Activated naive CD4-positive, alpha-beta T cell treated with anti-CD3 and anti-CD28 coated beads for 36 hours (primary cell): ENCODE measurements at regions not wholly inside any gene's neighbourhood (a gene's known extent, or its start where the extent isn't known, plus 50 kb on each side); places are given as distances from the start of the nearest gene placed in this dataset.

Source experiments
- CTCF ChIA-PET: fragments of 350-600 bp; sonication (Branson Sonifier 250); formaldehyde crosslinking; loops from one replicate; lab custom pipeline; 2021; ENCODE audit warnings: antibody characterized with exemption; lab: Charles Lee
- DNase-seq: peaks from one replicate; pipeline ENCODE4 v3.0.0-alpha.2; 2020
- H3K27ac Mint-ChIP-seq: one replicate; pipeline ENCODE4 v1.8.0; 2021; ENCODE audit warnings: mild to moderate bottlenecking, mixed read lengths
- H3K27me3 Mint-ChIP-seq: one replicate; pipeline ENCODE4 v1.8.0; 2021; ENCODE audit warnings: low read depth, mixed read lengths
- H3K36me3 Mint-ChIP-seq: one replicate; pipeline ENCODE4 v1.8.0; 2021; ENCODE audit warnings: low read depth, mixed read lengths
- H3K4me1 Mint-ChIP-seq: one replicate; pipeline ENCODE4 v1.8.0; 2021; ENCODE audit warnings: low read depth, mixed read lengths
- H3K4me3 Mint-ChIP-seq: one replicate; pipeline ENCODE4 v1.8.0; 2021; ENCODE audit warnings: mild to moderate bottlenecking, moderate library complexity, mixed read lengths
- H3K9me3 Mint-ChIP-seq: one replicate; pipeline ENCODE4 v1.8.0; 2021; ENCODE audit warnings: mixed read lengths
- intact Hi-C: fragments of 100-400 bp; cut with micrococcal nuclease; formaldehyde crosslinking; loops from one replicate; pipeline ENCODE4 v1.15.1; 2023

- CTCF ChIA-PET = interaction anchor here (0.9 to 2.9 kb wide), 12 partner anchors 9 to 1308 kb away, joined by 3 to 21 read pairs (median 10); no protein-coding TSS in a partner anchor
- no peak overlapping the region for H3K27ac Mint-ChIP-seq
- no peaks in the 10 kb centered on the region for H3K4me1 Mint-ChIP-seq
- H3K36me3 Mint-ChIP-seq = no peaks in the 10 kb centered on the region
- no peak overlapping the region for H3K4me3 Mint-ChIP-seq
- DNase-seq = no peak
- intact Hi-C loops = loop anchor here (1.0 kb wide), 4 partner anchors 21 to 1309 kb away; no protein-coding TSS in a partner anchor
- no peaks in the 10 kb centered on the region for H3K9me3 Mint-ChIP-seq
- no peaks in the 10 kb centered on the region for H3K27me3 Mint-ChIP-seq
Observed at GRCh38 chr6:148166339-148166968, 176.2 kb upstream of the SASH1 start.

GRCh38 chr6:148169706-148170105 is 172.9 kb upstream of the SASH1 start:
- no peak overlapping the region for H3K27ac Mint-ChIP-seq
- no peaks in the 10 kb centered on the region for H3K4me1 Mint-ChIP-seq
- H3K27me3 Mint-ChIP-seq = no peaks in the 10 kb centered on the region
- no peaks in the 10 kb centered on the region for H3K36me3 Mint-ChIP-seq
- no peak for DNase-seq
- intact Hi-C loops = no loop called here
- no peak overlapping the region for H3K4me3 Mint-ChIP-seq
- CTCF ChIA-PET = interaction anchor here (0.6 to 2.1 kb wide), 3 partner anchors 8 to 270 kb away, joined by 3 to 7 read pairs (median 6); no protein-coding TSS in a partner anchor
- no peaks in the 10 kb centered on the region for H3K9me3 Mint-ChIP-seq

DNA sequence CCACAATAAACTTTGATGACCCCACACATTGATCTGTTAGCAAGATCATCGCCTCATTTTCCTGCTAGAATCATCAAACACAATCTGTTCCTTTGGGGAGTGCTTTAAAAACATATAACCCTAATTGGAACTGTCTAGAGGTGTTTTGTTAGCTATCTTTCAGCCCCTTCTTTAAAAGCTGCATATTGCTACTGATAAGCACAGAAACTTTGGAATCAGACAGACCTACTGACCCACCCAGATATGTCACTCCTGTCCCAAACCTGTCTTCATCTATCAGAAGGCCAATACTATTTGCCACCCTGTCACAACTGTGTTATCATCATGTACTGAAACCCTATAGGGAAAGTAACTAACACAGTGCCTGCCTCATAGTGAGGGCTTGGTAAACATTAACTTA is 172.4 kb upstream of the SASH1 start:
- H3K4me3 Mint-ChIP-seq = no peak overlapping the region
- intact Hi-C loops = no loop called here
- H3K36me3 Mint-ChIP-seq = no peaks in the 10 kb centered on the region
- H3K27ac Mint-ChIP-seq = no peak overlapping the region
- no peaks in the 10 kb centered on the region for H3K27me3 Mint-ChIP-seq
- no peaks in the 10 kb centered on the region for H3K4me1 Mint-ChIP-seq
- H3K9me3 Mint-ChIP-seq = no peaks in the 10 kb centered on the region
- DNase-seq = no peak
- CTCF ChIA-PET = interaction anchor here (0.6 to 2.1 kb wide), 4 partner anchors 10 to 656 kb away, joined by 3 to 7 read pairs (median 4); no protein-coding TSS in a partner anchor

GRCh38 chr6:148173548-148173947 is 169.1 kb upstream of the SASH1 start:
- Mint-ChIP-seq H3K36me3 (no peaks in the 10 kb centered on the region), H3K4me1 (no peaks in the 10 kb centered on the region), H3K4me3 (no peak overlapping the region), H3K27ac (no peak overlapping the region), H3K27me3 (peaks cover 4% of the 10 kb centered on the region), H3K9me3 (no peaks in the 10 kb centered on the region)
- no peak for DNase-seq
- CTCF ChIA-PET = no interaction called here
- intact Hi-C loops = no loop called here

- no peak for DNase-seq
- CTCF ChIA-PET = interaction anchor here (1.5 to 3.2 kb wide), 5 partner anchors 10 to 290 kb away, joined by 4 to 19 read pairs (median 10); no protein-coding TSS in a partner anchor
- no peak overlapping the region for H3K4me3 Mint-ChIP-seq
- intact Hi-C loops = no loop called here
- no peak overlapping the region for H3K27ac Mint-ChIP-seq
- peaks cover 4% of the 10 kb centered on the region for H3K27me3 Mint-ChIP-seq
- H3K9me3 Mint-ChIP-seq = no peaks in the 10 kb centered on the region
- no peaks in the 10 kb centered on the region for H3K36me3 Mint-ChIP-seq
- H3K4me1 Mint-ChIP-seq = no peaks in the 10 kb centered on the region
Observed at GRCh38 chr6:148175550-148176188, 167.0 kb upstream of the SASH1 start.

GRCh38 chr6:148177589-148178233 is 164.9 kb upstream of the SASH1 start:
- H3K36me3 Mint-ChIP-seq = no peaks in the 10 kb centered on the region
- peaks cover 15% of the 10 kb centered on the region for H3K27me3 Mint-ChIP-seq
- H3K9me3 Mint-ChIP-seq = no peaks in the 10 kb centered on the region
- H3K27ac Mint-ChIP-seq = no peak overlapping the region
- intact Hi-C loops = loop anchor here (1.0 kb wide), 2 partner anchors 74 to 287 kb away; no protein-coding TSS in a partner anchor
- peak; percentile 37 for DNase-seq
- no peaks in the 10 kb centered on the region for H3K4me1 Mint-ChIP-seq
- no peak overlapping the region for H3K4me3 Mint-ChIP-seq
- CTCF ChIA-PET = interaction anchor here (0.6 to 3.2 kb wide), 22 partner anchors 9 to 665 kb away, joined by 3 to 19 read pairs (median 4); no protein-coding TSS in a partner anchor

DNA sequence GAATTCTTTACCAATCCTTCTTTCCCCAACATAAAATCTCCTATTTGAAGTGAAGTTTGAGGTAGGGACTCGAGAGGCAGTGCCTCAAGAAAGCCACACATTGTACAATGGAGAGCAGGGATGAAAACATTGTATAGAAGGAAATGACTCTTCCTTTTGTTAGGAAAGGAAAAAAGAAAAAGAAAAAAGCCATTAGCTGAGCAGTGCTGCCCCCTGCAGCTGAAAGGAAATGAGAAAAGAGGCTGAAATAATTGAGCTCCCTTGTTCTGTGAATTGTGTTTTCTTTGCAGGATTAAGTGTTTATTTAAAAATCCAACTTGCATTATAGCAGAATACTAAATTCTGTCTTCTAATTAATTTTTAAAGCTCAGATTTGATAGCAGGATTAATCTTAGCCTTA is 162.9 kb upstream of the SASH1 start:
- no peaks in the 10 kb centered on the region for H3K4me1 Mint-ChIP-seq
- no peak overlapping the region for H3K4me3 Mint-ChIP-seq
- H3K27me3 Mint-ChIP-seq = peaks cover 26% of the 10 kb centered on the region
- peak; percentile 18 for DNase-seq
- CTCF ChIA-PET = interaction anchor here (0.8 to 2.2 kb wide), 18 partner anchors 10 to 673 kb away, joined by 3 to 14 read pairs (median 4); no protein-coding TSS in a partner anchor
- no peaks in the 10 kb centered on the region for H3K36me3 Mint-ChIP-seq
- no peak overlapping the region for H3K27ac Mint-ChIP-seq
- no peaks in the 10 kb centered on the region for H3K9me3 Mint-ChIP-seq
- intact Hi-C loops = loop anchor here (5.0 kb wide), 1 partner anchor 672 kb away; the partner anchor contains the start of gene SAMD5

- intact Hi-C loops = loop anchor here (5.0 kb wide), 1 partner anchor 675 kb away; the partner anchor contains the start of gene SAMD5
- no peak overlapping the region for H3K4me3 Mint-ChIP-seq
- no peak overlapping the region for H3K27ac Mint-ChIP-seq
- H3K36me3 Mint-ChIP-seq = no peaks in the 10 kb centered on the region
- H3K4me1 Mint-ChIP-seq = no peaks in the 10 kb centered on the region
- CTCF ChIA-PET = no interaction called here
- H3K27me3 Mint-ChIP-seq = peaks cover 27% of the 10 kb centered on the region
- no peak for DNase-seq
- no peaks in the 10 kb centered on the region for H3K9me3 Mint-ChIP-seq
Observed at GRCh38 chr6:148182378-148182777, 160.3 kb upstream of the SASH1 start.

DNA sequence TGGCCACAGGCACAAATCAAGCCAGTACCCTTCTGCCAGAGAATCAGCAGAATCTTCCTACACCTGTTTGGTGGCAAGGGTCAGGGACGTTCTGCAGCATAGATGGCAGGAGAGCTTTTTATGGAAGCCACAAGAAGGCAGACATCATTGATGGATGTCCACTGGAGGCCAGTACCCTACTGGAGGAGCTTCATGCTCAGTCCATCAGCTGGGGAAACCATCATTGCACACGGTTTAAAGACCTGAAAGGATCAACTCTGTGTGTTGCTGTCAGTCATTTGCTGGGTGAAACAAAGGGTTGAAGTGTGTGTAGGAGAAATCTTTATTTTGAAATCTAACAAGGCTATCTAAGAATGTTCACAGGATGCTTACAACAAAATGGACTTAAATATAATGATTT is 158.9 kb upstream of the SASH1 start:
- Mint-ChIP-seq H3K27me3 (peaks cover 27% of the 10 kb centered on the region), H3K36me3 (no peaks in the 10 kb centered on the region), H3K4me1 (no peaks in the 10 kb centered on the region), H3K4me3 (no peak overlapping the region), H3K27ac (no peak overlapping the region), H3K9me3 (no peaks in the 10 kb centered on the region)
- intact Hi-C loops = loop anchor here (2.0 to 5.0 kb wide), 2 partner anchors 19 to 676 kb away; partner anchors contain the start of gene SAMD5
- no peak for DNase-seq
- CTCF ChIA-PET = interaction anchor here (0.6 kb wide), 1 partner anchor 66 kb away, joined by 4 read pairs; no protein-coding TSS in a partner anchor

DNA sequence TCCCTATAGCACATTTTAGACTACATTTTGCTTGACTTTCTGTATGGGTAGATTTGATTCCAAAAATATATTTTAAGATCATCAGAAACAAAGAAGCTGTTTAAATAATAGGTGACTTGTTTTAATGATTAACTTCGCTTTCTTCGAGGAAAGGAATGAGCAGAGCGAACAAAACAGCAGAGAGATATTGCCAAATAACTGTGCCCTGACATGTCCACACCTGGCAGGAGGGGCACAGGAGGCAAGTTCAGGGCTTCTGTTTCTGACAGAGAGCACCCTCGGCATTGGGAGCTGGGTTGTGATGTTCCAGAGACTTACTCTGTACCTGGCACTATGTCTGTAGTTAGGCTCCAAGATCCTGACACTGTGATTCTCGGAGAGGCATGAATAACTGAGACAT is 155.7 kb upstream of the SASH1 start:
- no peaks in the 10 kb centered on the region for H3K4me1 Mint-ChIP-seq
- no peak overlapping the region for H3K4me3 Mint-ChIP-seq
- intact Hi-C loops = no loop called here

DNA sequence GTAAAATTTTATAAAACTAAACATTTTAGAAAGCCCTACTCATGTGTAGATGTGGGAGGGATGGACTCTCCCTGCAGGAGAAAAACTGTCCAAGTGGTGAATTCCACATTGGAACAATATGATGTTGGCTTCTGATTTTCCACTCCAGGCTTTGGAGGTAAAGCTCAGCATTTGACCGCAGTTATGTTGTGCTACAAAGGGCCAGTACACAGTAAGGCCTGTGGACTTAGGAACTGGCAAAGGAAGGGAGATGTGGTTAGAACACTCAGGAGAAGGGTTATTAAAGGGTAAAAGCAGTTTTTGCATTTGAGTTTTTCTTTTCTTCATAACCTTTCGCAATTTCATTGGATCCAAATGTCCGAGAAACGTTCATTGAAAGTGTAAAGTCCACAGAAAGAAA is 150.3 kb upstream of the SASH1 start:
- no peak overlapping the region for H3K27ac Mint-ChIP-seq
- CTCF ChIA-PET = interaction anchor here (0.6 to 1.9 kb wide), 2 partner anchors 15 to 725 kb away, joined by 3 to 7 read pairs; no protein-coding TSS in a partner anchor

More for the DNA sequence above, 155.7 kb upstream of the SASH1 start:
- Mint-ChIP-seq H3K9me3 (no peaks in the 10 kb centered on the region), H3K27me3 (peaks cover 40% of the 10 kb centered on the region), H3K27ac (no peak overlapping the region), H3K36me3 (no peaks in the 10 kb centered on the region)
- CTCF ChIA-PET = interaction anchor here (1.5 to 2.4 kb wide), 2 partner anchors 9 kb away, joined by 3 to 9 read pairs; no protein-coding TSS in a partner anchor
- no peak for DNase-seq

More for the DNA sequence above, 150.3 kb upstream of the SASH1 start:
- Mint-ChIP-seq H3K36me3 (no peaks in the 10 kb centered on the region), H3K27me3 (peaks cover 47% of the 10 kb centered on the region), H3K9me3 (no peaks in the 10 kb centered on the region), H3K4me1 (no peaks in the 10 kb centered on the region), H3K4me3 (no peak overlapping the region)
- no peak for DNase-seq
- intact Hi-C loops = no loop called here
